WI38 (cell line): ENCODE measurements at regions not wholly inside any gene's neighbourhood (a gene's known extent, or its start where the extent isn't known, plus 50 kb on each side); places are given as distances from the start of the nearest gene placed in this dataset.

ENCODE experiments used
- H3K4me3 ChIP-seq: 2 replicates; pipeline ENCODE4 v1.5.1; 2011; ENCODE audit warnings: low read depth, mild to moderate bottlenecking, control low read depth, low read length
- CTCF ChIP-seq: IDR thresholded peaks from 2 replicates; pipeline ENCODE4 v1.5.1; 2012; ENCODE audit warnings: low read depth, mild to moderate bottlenecking, control low read depth, low read length

DNA sequence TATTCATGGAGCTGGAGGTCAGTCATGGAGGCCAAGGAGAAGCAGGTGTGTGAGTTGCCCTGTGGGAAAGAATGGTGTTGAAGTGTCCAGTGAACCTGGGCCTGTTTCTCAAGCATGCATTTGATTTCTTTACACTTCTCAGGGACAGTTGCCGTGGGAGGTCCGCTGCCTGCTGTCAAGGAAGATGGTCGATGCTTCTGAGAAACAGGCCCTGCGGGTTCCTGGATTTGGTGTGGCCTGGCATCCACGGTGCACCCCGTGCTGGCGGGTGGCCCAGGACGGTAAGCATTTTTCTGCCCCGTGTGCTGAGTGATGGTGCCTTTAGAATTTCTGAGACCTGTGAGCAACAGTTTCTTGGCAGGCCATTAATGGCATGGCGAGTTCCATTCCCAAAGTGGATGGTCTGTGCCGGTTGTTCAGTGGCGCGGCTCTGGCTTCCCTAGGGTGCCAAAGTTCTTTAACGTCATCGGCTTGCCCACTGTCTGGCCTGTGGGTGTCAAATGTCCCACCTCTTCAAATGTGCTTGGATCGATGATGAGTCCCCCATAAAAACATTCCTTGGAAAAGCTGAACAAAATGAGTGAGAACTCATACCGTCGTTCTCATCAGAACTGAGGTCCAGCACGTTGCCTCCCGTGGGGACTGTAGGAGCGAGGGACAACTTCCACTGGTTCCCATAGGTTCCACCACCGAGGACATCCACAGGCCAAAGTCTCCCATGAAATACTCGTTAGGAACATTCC, 107.2 kb downstream of the SNRPN start:
- H3K4me3 ChIP-seq = no peak overlapping the region
- TF ChIP-seq CTCF = no peak

- no peak for TF ChIP-seq CTCF
- no peak overlapping the region for H3K4me3 ChIP-seq
These were observed 108.0 kb downstream of the SNRPN start for GRCh38 chr15:25062551-25063430.

GRCh38 chr15:25065286-25065685, 110.5 kb downstream of the SNRPN start:
- no peak overlapping the region for H3K4me3 ChIP-seq
- TF ChIP-seq CTCF = no peak

GRCh38 chr15:25065876-25066275, 111.1 kb downstream of the SNRPN start:
- H3K4me3 ChIP-seq = no peak overlapping the region
- TF ChIP-seq CTCF = no peak

DNA sequence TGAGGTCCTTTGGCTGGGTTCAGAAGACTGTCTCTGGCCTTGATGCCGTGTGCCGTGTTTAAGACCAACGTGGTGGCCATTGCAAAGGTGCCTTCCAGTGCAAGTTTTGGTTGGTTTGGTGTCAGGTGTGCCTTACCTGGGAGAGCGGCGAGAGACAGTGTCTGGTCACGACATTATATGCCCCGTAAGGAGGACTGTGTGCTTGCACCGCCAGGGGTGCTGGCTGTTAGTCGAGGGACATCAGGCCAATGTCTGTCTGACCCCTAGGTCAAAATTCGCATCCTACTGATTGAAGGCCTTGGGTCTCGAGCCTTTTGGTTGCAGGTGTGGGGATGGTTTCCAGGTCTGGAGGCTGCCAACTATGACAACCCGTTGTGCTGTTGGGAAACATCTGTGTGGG, 111.9 kb downstream of the SNRPN start:
- H3K4me3 ChIP-seq = no peak overlapping the region
- TF ChIP-seq CTCF = no peak

- no peak for TF ChIP-seq CTCF
- H3K4me3 ChIP-seq = no peak overlapping the region
These were observed 113.0 kb downstream of the SNRPN start for GRCh38 chr15:25067725-25068309.

GRCh38 chr15:25068696-25069095, 113.9 kb downstream of the SNRPN start:
- no peak overlapping the region for H3K4me3 ChIP-seq
- TF ChIP-seq CTCF = no peak
